H9 (cell line): ENCODE measurements at regions not wholly inside any gene's neighbourhood (a gene's known extent, or its start where the extent isn't known, plus 50 kb on each side); places are given as distances from the start of the nearest gene placed in this dataset.

Source experiments
- DNase-seq: peaks from one replicate; pipeline ENCODE4 v3.0.0-alpha.2; 2017
- H2AFZ ChIP-seq: one replicate; pipeline ENCODE4 v1.6.1; 2013; ENCODE audit warnings: mild to moderate bottlenecking, low read length, control low read depth, moderate library complexity
- H2AK5ac ChIP-seq: 2 replicates; pipeline ENCODE4 v1.6.1; 2013; ENCODE audit warnings: low read length, control low read depth, mixed read lengths; ENCODE audit not compliant: insufficient read length
- H2BK120ac ChIP-seq: one replicate; pipeline ENCODE4 v1.6.1; 2013; ENCODE audit warnings: low read depth, mild to moderate bottlenecking, low read length, control low read depth, inconsistent platforms; ENCODE audit not compliant: poor library complexity, severe bottlenecking
- H2BK12ac ChIP-seq: 2 replicates; pipeline ENCODE4 v1.6.1; 2013; ENCODE audit warnings: low read length, control low read depth, mixed read lengths, low read depth; ENCODE audit not compliant: insufficient read length
- H2BK15ac ChIP-seq: 2 replicates; pipeline ENCODE4 v1.6.1; 2013; ENCODE audit warnings: low read depth, low read length, control low read depth
- H2BK20ac ChIP-seq: one replicate; pipeline ENCODE4 v1.6.1; 2013; ENCODE audit warnings: low read depth, mild to moderate bottlenecking, low read length, control low read depth, inconsistent platforms; ENCODE audit not compliant: poor library complexity, severe bottlenecking
- H2BK5ac ChIP-seq: 2 replicates; pipeline ENCODE4 v1.6.1; 2013; ENCODE audit warnings: low read length, control low read depth, mixed read lengths; ENCODE audit not compliant: insufficient read length
- H3K14ac ChIP-seq: 2 replicates; pipeline ENCODE4 v1.6.1; 2013; ENCODE audit warnings: low read length, control low read depth; ENCODE audit not compliant: insufficient read depth
- H3K18ac ChIP-seq: 2 replicates; pipeline ENCODE4 v1.6.1; 2013; ENCODE audit warnings: low read depth, mild to moderate bottlenecking, mixed read lengths, low read length, control low read depth; ENCODE audit not compliant: insufficient read length
- H3K23ac ChIP-seq: 2 replicates; pipeline ENCODE4 v1.6.1; 2013; ENCODE audit warnings: low read length, control low read depth, mixed read lengths, low read depth; ENCODE audit not compliant: insufficient read length
- H3K23me2 ChIP-seq: 2 replicates; pipeline ENCODE4 v1.6.1; 2013; ENCODE audit warnings: low read depth, mild to moderate bottlenecking, mixed read lengths, low read length, control low read depth; ENCODE audit not compliant: insufficient read length, poor library complexity, severe bottlenecking
- H3K27ac ChIP-seq: 2 replicates; pipeline ENCODE4 v1.5.1; 2013; ENCODE audit warnings: low read length, control low read depth, mixed read lengths, low read depth; ENCODE audit not compliant: insufficient read length
- H3K27me3 ChIP-seq: 2 replicates; pipeline ENCODE4 v1.6.1; 2013; ENCODE audit warnings: low read length, control low read depth, inconsistent platforms; ENCODE audit not compliant: insufficient read depth
- H3K4ac ChIP-seq: 2 replicates; pipeline ENCODE4 v1.6.1; 2013; ENCODE audit warnings: low read depth, mild to moderate bottlenecking, control low read depth, inconsistent platforms, low read length, moderate library complexity
- H3K4me1 ChIP-seq: 2 replicates; pipeline ENCODE4 v1.6.1; 2013; ENCODE audit warnings: low read length, control low read depth, inconsistent platforms; ENCODE audit not compliant: insufficient read depth
- H3K4me2 ChIP-seq: 2 replicates; pipeline ENCODE4 v1.6.1; 2013; ENCODE audit warnings: low read length, control low read depth, mixed read lengths; ENCODE audit not compliant: insufficient read length, insufficient read depth
- H3K56ac ChIP-seq: 2 replicates; pipeline ENCODE4 v1.6.1; 2013; ENCODE audit warnings: low read depth, mild to moderate bottlenecking, mixed read lengths, low read length, control low read depth; ENCODE audit not compliant: insufficient read length
- H3K79me1 ChIP-seq: 2 replicates; pipeline ENCODE4 v1.6.1; 2013; ENCODE audit warnings: low read depth, mild to moderate bottlenecking, moderate library complexity, low read length, control low read depth, inconsistent platforms; ENCODE audit not compliant: insufficient read depth, poor library complexity, severe bottlenecking
- H3K79me2 ChIP-seq: 2 replicates; pipeline ENCODE4 v1.6.1; 2013; ENCODE audit warnings: low read length, control low read depth, inconsistent platforms; ENCODE audit not compliant: insufficient read depth
- H3K9ac ChIP-seq: 2 replicates; pipeline ENCODE4 v1.6.1; 2013; ENCODE audit warnings: low read length, control low read depth, mixed read lengths; ENCODE audit not compliant: insufficient read length; ENCODE audit errors: extremely low read depth
- H3K9me3 ChIP-seq: one replicate; pipeline ENCODE4 v1.6.1; 2013; ENCODE audit warnings: low read depth, low read length, inconsistent platforms; ENCODE audit not compliant: control insufficient read depth
- H3T11ph ChIP-seq: one replicate; pipeline ENCODE4 v1.6.1; 2013; ENCODE audit warnings: mild to moderate bottlenecking, low read length, control low read depth, inconsistent platforms
- H4K20me1 ChIP-seq: one replicate; pipeline ENCODE4 v1.6.1; 2013; ENCODE audit not compliant: control insufficient read depth, insufficient read length, insufficient read depth
- H4K5ac ChIP-seq: 2 replicates; pipeline ENCODE4 v1.6.1; 2013; ENCODE audit warnings: low read depth, mild to moderate bottlenecking, mixed read lengths, low read length, control low read depth; ENCODE audit not compliant: insufficient read length
- H4K8ac ChIP-seq: replicated peaks from 2 replicates; pipeline ENCODE4 v1.6.1; 2013; ENCODE audit warnings: low read length, control low read depth, mixed read lengths, low read depth; ENCODE audit not compliant: insufficient read length
- H4K91ac ChIP-seq: 2 replicates; pipeline ENCODE4 v1.6.1; 2013; ENCODE audit warnings: low read depth, mild to moderate bottlenecking, moderate library complexity, mixed read lengths, low read length, control low read depth; ENCODE audit not compliant: insufficient read length
- H3K27ac Mint-ChIP-seq, 3 experiments: 2 replicates in 2 of 3; 3 replicates in 1 of 3; pipeline ENCODE4 v1.8.0; 2020 to 2021; ENCODE audit warnings: mixed read lengths in 3 of 3, mild to moderate bottlenecking in 1 of 3, moderate library complexity in 1 of 3
- H3K27me3 Mint-ChIP-seq: 2 replicates; pipeline ENCODE4 v1.8.0; 2021; ENCODE audit warnings: low read depth, mild to moderate bottlenecking, moderate library complexity, mixed read lengths
- H3K36me3 Mint-ChIP-seq, 3 experiments: 2 replicates in 2 of 3; 3 replicates in 1 of 3; pipeline ENCODE4 v1.8.0; 2020 to 2021; ENCODE audit warnings: low read depth in 3 of 3, mixed read lengths in 3 of 3; ENCODE audit not compliant: insufficient read depth in 1 of 3
- H3K4me1 Mint-ChIP-seq, 2 experiments: 2 replicates each; pipeline ENCODE4 v1.8.0; 2020; ENCODE audit warnings: mixed read lengths in 2 of 2
- H3K4me3 Mint-ChIP-seq, 2 experiments: 2 replicates in 1 of 2; 3 replicates in 1 of 2; pipeline ENCODE4 v1.8.0; 2020 to 2021; ENCODE audit warnings: mild to moderate bottlenecking in 2 of 2, mixed read lengths in 2 of 2, moderate library complexity in 1 of 2
- H3K9me3 Mint-ChIP-seq, 2 experiments: 2 replicates in 1 of 2; 3 replicates in 1 of 2; pipeline ENCODE4 v1.8.0; 2020; ENCODE audit warnings: mild to moderate bottlenecking in 2 of 2, mixed read lengths in 2 of 2, moderate library complexity in 1 of 2
- CTCF ChIP-seq: fragments of 200-600 bp; sonication (generic); conservative IDR thresholded peaks from 3 replicates; pipeline ENCODE4 v1.8.0; 2021; ENCODE audit warnings: antibody characterized with exemption, mild to moderate bottlenecking
- WGBS: extraction: QIAGEN DNeasy Blood & Tissue Kit; methylation state at CpG from one replicate; pipeline ENCODE4 v1.1.7; 2013; ENCODE audit warnings: missing lambda C conversion rate, low lambda C conversion rate, mixed read lengths; ENCODE audit not compliant: insufficient read length; ENCODE audit errors: extremely low coverage; 5-methylcytosine and 5-hydroxymethylcytosine counted together

GRCh38 chr6:170023620-170024521 is 267.0 kb downstream of the DLL1 start:
- Mint-ChIP-seq H3K4me1 (peaks cover 4 to 7% of the 10 kb centered on the region in 2 experiments; a peak in 2 of 4 replicates), H3K36me3 (no peaks in the 10 kb centered on the region; a peak in 1 of 7 replicates), H3K9me3 (peaks cover 0 to 6% of the 10 kb centered on the region in 2 experiments; a peak in 1 of 5 replicates), H3K27me3 (peaks cover 10% of the 10 kb centered on the region), H3K27ac (no peak overlapping the region), H3K4me3 (no peak overlapping the region)
- H4K8ac ChIP-seq: no peak overlapping the region
- no peaks in the 10 kb centered on the region for H3K79me2 ChIP-seq
- no peak overlapping the region for H3K4ac ChIP-seq
- no peak overlapping the region for H2BK120ac ChIP-seq
- no peak overlapping the region for H3K4me2 ChIP-seq
- no peaks in the 10 kb centered on the region for H3K27me3 ChIP-seq
- DNase-seq: no peak
- H3K56ac ChIP-seq: no peak overlapping the region
- H2BK20ac ChIP-seq: no peak overlapping the region
- no peak overlapping the region for H2AFZ ChIP-seq
- no peak overlapping the region for H4K91ac ChIP-seq
- H3K14ac ChIP-seq: no peak overlapping the region
- H2BK5ac ChIP-seq: no peak overlapping the region
- H3K23me2 ChIP-seq: no peaks in the 10 kb centered on the region
- no peak overlapping the region for H3K27ac ChIP-seq
- TF ChIP-seq CTCF: no peak
- no peak overlapping the region for H2BK15ac ChIP-seq
- H3K23ac ChIP-seq: no peak overlapping the region
- H3T11ph ChIP-seq: no peak overlapping the region
- H3K4me1 ChIP-seq: no peaks in the 10 kb centered on the region
- H4K20me1 ChIP-seq: no peaks in the 10 kb centered on the region
- no CpG with 5 or more reads among the region's 67 CpGs for WGBS
- H2BK12ac ChIP-seq: no peak overlapping the region
- H2AK5ac ChIP-seq: no peak overlapping the region
- H3K18ac ChIP-seq: no peak overlapping the region
- H3K79me1 ChIP-seq: no peaks in the 10 kb centered on the region
- H3K9ac ChIP-seq: no peak overlapping the region
- no peaks in the 10 kb centered on the region for H3K9me3 ChIP-seq
- no peak overlapping the region for H4K5ac ChIP-seq
